SK-N-SH (cell line): ENCODE measurements at regions not wholly inside any gene's neighbourhood (a gene's known extent, or its start where the extent isn't known, plus 50 kb on each side); places are given as distances from the start of the nearest gene placed in this dataset.

Source experiments
- EP300 ChIP-seq, 2 experiments: IDR thresholded peaks; 2 replicates each; pipeline versions ENCODE4 v1.4.0 to v1.6.1; 2012; ENCODE audit warnings: borderline replicate concordance in 1 of 2, low read depth in 1 of 2, low read length in 1 of 2
- FOSL2 ChIP-seq: IDR thresholded peaks from 2 replicates; pipeline ENCODE4 v1.4.0; 2012; ENCODE audit warnings: low read depth, mild to moderate bottlenecking, moderate library complexity, borderline replicate concordance
- FOXM1 ChIP-seq: IDR thresholded peaks from 2 replicates; pipeline ENCODE4 v1.4.0; 2012; ENCODE audit warnings: low read depth, mild to moderate bottlenecking
- JUND ChIP-seq: IDR thresholded peaks from 2 replicates; pipeline ENCODE4 v1.4.0; 2012
- RAD21 ChIP-seq: IDR thresholded peaks from 2 replicates; pipeline ENCODE4 v1.6.1; 2012; ENCODE audit warnings: mild to moderate bottlenecking, low read length
- SIN3A ChIP-seq: IDR thresholded peaks from 2 replicates; pipeline ENCODE4 v1.6.1; 2012; ENCODE audit warnings: low read depth, mild to moderate bottlenecking, low read length, moderate library complexity, borderline replicate concordance
- TEAD4 ChIP-seq: IDR thresholded peaks from 2 replicates; pipeline ENCODE4 v1.4.0; 2012; ENCODE audit warnings: mild to moderate bottlenecking, borderline replicate concordance; ENCODE audit not compliant: insufficient read depth
- YY1 ChIP-seq: IDR thresholded peaks from 2 replicates; pipeline ENCODE4 v1.4.0; 2012; ENCODE audit warnings: low read depth, mild to moderate bottlenecking
- TF ChIP-seq, protein P1 (sequence below): fragments of 200-600 bp; sonication (generic); IDR thresholded peaks from 2 replicates; pipeline ENCODE4 v1.6.1; 2017; ENCODE audit warnings: antibody characterized with exemption, mild to moderate bottlenecking, moderate library complexity
- TF ChIP-seq, protein P2 (sequence below): IDR thresholded peaks from 2 replicates; pipeline ENCODE4 v1.6.1; 2012; ENCODE audit warnings: mild to moderate bottlenecking, low read depth, low read length, moderate library complexity
- TF ChIP-seq, protein P3 (sequence below): IDR thresholded peaks from 2 replicates; pipeline ENCODE4 v1.4.0; 2012; ENCODE audit warnings: low read depth, borderline replicate concordance
- TF ChIP-seq, protein P4 (sequence below): fragments of 150-350 bp; IDR thresholded peaks from 2 replicates; pipeline ENCODE4 v1.6.1; 2017; ENCODE audit warnings: antibody characterized with exemption, low read length, low read depth, borderline replicate concordance
- TF ChIP-seq, protein P5 (sequence below): IDR thresholded peaks from 2 replicates; pipeline ENCODE4; 2012
- TF ChIP-seq, protein P6 (sequence below): IDR thresholded peaks from 2 replicates; pipeline ENCODE4 v1.4.0; 2012; ENCODE audit warnings: low read depth, borderline replicate concordance

DNA sequence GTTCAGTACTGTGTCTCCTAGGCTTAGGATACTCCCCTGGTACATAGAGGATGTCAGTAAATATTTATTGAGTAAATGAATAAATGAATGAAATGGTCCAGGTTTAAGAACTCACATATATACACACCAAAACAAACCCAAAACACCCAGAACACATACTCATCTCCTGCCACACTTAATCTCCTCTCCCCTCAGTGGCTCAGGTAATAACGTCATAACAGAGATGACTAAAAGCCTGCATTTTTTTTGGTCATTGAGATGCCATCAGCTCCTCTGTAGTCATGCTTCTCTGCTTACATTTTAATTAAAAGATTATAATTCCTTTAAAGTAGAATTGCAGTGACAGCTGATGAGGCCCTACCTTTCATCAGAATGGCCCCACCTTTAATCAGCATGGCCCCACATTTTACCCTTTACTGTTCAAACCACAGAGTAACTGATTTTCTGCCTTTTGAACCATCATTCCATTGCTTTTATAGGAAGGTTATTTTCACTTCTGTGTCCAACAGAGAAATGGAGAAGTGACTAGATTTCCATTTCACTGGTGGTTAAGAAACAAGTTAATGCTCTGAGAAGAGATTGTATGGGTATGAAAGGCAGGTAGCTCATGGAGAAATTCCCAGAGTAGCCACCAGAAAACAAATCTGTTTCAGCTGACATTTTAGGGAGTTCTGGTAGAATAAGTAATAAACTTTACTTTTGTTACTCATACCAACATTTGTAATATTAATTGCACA lies 193.4 kb upstream of the ATP2B1 start:
- TF ChIP-seq, protein P1, sequence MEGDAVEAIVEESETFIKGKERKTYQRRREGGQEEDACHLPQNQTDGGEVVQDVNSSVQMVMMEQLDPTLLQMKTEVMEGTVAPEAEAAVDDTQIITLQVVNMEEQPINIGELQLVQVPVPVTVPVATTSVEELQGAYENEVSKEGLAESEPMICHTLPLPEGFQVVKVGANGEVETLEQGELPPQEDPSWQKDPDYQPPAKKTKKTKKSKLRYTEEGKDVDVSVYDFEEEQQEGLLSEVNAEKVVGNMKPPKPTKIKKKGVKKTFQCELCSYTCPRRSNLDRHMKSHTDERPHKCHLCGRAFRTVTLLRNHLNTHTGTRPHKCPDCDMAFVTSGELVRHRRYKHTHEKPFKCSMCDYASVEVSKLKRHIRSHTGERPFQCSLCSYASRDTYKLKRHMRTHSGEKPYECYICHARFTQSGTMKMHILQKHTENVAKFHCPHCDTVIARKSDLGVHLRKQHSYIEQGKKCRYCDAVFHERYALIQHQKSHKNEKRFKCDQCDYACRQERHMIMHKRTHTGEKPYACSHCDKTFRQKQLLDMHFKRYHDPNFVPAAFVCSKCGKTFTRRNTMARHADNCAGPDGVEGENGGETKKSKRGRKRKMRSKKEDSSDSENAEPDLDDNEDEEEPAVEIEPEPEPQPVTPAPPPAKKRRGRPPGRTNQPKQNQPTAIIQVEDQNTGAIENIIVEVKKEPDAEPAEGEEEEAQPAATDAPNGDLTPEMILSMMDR, result no peak
- TF ChIP-seq JUND (no peak), TEAD4 (no peak), YY1 (no peak), RAD21 (no peak), EP300 (IDR thresholded peaks at IDR 0.05; ENCODE audit: borderline replicate concordance in 1 of 2, low read depth in 1 of 2, low read length in 1 of 2) (no peak), FOXM1 (no peak), SIN3A (no peak), FOSL2 (no peak)
- TF ChIP-seq, protein P2, sequence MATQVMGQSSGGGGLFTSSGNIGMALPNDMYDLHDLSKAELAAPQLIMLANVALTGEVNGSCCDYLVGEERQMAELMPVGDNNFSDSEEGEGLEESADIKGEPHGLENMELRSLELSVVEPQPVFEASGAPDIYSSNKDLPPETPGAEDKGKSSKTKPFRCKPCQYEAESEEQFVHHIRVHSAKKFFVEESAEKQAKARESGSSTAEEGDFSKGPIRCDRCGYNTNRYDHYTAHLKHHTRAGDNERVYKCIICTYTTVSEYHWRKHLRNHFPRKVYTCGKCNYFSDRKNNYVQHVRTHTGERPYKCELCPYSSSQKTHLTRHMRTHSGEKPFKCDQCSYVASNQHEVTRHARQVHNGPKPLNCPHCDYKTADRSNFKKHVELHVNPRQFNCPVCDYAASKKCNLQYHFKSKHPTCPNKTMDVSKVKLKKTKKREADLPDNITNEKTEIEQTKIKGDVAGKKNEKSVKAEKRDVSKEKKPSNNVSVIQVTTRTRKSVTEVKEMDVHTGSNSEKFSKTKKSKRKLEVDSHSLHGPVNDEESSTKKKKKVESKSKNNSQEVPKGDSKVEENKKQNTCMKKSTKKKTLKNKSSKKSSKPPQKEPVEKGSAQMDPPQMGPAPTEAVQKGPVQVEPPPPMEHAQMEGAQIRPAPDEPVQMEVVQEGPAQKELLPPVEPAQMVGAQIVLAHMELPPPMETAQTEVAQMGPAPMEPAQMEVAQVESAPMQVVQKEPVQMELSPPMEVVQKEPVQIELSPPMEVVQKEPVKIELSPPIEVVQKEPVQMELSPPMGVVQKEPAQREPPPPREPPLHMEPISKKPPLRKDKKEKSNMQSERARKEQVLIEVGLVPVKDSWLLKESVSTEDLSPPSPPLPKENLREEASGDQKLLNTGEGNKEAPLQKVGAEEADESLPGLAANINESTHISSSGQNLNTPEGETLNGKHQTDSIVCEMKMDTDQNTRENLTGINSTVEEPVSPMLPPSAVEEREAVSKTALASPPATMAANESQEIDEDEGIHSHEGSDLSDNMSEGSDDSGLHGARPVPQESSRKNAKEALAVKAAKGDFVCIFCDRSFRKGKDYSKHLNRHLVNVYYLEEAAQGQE, result no peak
- TF ChIP-seq, protein P3, sequence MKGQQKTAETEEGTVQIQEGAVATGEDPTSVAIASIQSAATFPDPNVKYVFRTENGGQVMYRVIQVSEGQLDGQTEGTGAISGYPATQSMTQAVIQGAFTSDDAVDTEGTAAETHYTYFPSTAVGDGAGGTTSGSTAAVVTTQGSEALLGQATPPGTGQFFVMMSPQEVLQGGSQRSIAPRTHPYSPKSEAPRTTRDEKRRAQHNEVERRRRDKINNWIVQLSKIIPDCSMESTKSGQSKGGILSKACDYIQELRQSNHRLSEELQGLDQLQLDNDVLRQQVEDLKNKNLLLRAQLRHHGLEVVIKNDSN, result no peak
- TF ChIP-seq, protein P4, sequence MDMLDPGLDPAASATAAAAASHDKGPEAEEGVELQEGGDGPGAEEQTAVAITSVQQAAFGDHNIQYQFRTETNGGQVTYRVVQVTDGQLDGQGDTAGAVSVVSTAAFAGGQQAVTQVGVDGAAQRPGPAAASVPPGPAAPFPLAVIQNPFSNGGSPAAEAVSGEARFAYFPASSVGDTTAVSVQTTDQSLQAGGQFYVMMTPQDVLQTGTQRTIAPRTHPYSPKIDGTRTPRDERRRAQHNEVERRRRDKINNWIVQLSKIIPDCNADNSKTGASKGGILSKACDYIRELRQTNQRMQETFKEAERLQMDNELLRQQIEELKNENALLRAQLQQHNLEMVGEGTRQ, result no peak
- TF ChIP-seq, protein P5, sequence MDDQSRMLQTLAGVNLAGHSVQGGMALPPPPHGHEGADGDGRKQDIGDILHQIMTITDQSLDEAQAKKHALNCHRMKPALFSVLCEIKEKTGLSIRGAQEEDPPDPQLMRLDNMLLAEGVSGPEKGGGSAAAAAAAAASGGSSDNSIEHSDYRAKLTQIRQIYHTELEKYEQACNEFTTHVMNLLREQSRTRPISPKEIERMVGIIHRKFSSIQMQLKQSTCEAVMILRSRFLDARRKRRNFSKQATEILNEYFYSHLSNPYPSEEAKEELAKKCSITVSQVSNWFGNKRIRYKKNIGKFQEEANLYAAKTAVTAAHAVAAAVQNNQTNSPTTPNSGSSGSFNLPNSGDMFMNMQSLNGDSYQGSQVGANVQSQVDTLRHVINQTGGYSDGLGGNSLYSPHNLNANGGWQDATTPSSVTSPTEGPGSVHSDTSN, result no peak
- TF ChIP-seq, protein P6, sequence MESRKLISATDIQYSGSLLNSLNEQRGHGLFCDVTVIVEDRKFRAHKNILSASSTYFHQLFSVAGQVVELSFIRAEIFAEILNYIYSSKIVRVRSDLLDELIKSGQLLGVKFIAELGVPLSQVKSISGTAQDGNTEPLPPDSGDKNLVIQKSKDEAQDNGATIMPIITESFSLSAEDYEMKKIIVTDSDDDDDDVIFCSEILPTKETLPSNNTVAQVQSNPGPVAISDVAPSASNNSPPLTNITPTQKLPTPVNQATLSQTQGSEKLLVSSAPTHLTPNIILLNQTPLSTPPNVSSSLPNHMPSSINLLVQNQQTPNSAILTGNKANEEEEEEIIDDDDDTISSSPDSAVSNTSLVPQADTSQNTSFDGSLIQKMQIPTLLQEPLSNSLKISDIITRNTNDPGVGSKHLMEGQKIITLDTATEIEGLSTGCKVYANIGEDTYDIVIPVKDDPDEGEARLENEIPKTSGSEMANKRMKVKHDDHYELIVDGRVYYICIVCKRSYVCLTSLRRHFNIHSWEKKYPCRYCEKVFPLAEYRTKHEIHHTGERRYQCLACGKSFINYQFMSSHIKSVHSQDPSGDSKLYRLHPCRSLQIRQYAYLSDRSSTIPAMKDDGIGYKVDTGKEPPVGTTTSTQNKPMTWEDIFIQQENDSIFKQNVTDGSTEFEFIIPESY, result no peak
